ENCODE measurements at regions not wholly inside any gene's neighbourhood (a gene's known extent, or its start where the extent isn't known, plus 50 kb on each side); places are given as distances from the start of the nearest gene placed in this dataset.

DNA sequence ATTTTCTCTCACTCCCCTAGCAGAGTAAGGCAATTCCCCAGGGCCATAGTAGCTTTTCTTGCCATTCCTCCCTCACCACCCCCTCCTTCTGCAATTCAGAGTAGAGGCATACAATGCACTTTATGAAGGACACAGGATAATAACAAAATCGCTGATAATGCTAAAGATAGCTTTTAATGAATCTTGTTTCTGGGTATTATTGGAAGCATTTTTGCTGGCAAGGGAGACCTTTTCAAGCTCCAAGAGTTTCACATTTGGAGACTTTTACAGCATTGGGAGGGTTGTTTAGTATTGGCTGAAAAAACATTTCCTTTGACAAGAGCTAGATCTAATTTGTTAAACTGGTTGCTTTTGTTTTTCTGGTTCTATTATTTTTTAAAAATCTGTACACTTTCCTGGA is 573.0 kb upstream of the C16orf82 start:
- H3K9me3 Mint-ChIP-seq = no peaks in the 10 kb centered on the region
- no peak for DNase-seq (ENCODE audit: low spot score)
- no peak overlapping the region; the same call in 1 of the 2 replicates for H3K4me3 Mint-ChIP-seq
- no peak overlapping the region for H3K27ac Mint-ChIP-seq
- no peak for TF ChIP-seq FOXJ3 (CRISPR knock-in tag; IDR thresholded peaks at IDR 0.05; ENCODE audit: borderline replicate concordance)
- TF ChIP-seq, protein P1, sequence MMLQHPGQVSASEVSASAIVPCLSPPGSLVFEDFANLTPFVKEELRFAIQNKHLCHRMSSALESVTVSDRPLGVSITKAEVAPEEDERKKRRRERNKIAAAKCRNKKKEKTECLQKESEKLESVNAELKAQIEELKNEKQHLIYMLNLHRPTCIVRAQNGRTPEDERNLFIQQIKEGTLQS (CRISPR knock-in tag; conservative IDR thresholded peaks at IDR 0.05) = no peak
- no peak for TF ChIP-seq SMAD4 (CRISPR knock-in tag; IDR thresholded peaks at IDR 0.05)
- no peak for TF ChIP-seq ZNF396 (CRISPR knock-in tag; IDR thresholded peaks at IDR 0.05; ENCODE audit: borderline replicate concordance)
- TF ChIP-seq, protein P2, sequence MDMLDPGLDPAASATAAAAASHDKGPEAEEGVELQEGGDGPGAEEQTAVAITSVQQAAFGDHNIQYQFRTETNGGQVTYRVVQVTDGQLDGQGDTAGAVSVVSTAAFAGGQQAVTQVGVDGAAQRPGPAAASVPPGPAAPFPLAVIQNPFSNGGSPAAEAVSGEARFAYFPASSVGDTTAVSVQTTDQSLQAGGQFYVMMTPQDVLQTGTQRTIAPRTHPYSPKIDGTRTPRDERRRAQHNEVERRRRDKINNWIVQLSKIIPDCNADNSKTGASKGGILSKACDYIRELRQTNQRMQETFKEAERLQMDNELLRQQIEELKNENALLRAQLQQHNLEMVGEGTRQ (CRISPR knock-in tag; IDR thresholded peaks at IDR 0.05) = no peak
- TF ChIP-seq, protein P3, sequence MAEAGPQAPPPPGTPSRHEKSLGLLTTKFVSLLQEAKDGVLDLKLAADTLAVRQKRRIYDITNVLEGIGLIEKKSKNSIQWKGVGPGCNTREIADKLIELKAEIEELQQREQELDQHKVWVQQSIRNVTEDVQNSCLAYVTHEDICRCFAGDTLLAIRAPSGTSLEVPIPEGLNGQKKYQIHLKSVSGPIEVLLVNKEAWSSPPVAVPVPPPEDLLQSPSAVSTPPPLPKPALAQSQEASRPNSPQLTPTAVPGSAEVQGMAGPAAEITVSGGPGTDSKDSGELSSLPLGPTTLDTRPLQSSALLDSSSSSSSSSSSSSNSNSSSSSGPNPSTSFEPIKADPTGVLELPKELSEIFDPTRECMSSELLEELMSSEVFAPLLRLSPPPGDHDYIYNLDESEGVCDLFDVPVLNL (CRISPR knock-in tag; IDR thresholded peaks at IDR 0.05; ENCODE audit: borderline replicate concordance, low read depth) = no peak
- no peak for TF ChIP-seq IRF2 (CRISPR knock-in tag; IDR thresholded peaks at IDR 0.05; ENCODE audit: borderline replicate concordance, low read depth)
- TF ChIP-seq, protein P4, sequence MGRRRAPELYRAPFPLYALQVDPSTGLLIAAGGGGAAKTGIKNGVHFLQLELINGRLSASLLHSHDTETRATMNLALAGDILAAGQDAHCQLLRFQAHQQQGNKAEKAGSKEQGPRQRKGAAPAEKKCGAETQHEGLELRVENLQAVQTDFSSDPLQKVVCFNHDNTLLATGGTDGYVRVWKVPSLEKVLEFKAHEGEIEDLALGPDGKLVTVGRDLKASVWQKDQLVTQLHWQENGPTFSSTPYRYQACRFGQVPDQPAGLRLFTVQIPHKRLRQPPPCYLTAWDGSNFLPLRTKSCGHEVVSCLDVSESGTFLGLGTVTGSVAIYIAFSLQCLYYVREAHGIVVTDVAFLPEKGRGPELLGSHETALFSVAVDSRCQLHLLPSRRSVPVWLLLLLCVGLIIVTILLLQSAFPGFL (CRISPR knock-in tag; IDR thresholded peaks at IDR 0.05; ENCODE audit: borderline replicate concordance) = no peak
- TF ChIP-seq ZNF138 (CRISPR knock-in tag; conservative IDR thresholded peaks at IDR 0.05) = no peak
- TF ChIP-seq, protein P5, sequence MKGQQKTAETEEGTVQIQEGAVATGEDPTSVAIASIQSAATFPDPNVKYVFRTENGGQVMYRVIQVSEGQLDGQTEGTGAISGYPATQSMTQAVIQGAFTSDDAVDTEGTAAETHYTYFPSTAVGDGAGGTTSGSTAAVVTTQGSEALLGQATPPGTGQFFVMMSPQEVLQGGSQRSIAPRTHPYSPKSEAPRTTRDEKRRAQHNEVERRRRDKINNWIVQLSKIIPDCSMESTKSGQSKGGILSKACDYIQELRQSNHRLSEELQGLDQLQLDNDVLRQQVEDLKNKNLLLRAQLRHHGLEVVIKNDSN (CRISPR knock-in tag; IDR thresholded peaks at IDR 0.05) = no peak
- TF ChIP-seq, protein P6, sequence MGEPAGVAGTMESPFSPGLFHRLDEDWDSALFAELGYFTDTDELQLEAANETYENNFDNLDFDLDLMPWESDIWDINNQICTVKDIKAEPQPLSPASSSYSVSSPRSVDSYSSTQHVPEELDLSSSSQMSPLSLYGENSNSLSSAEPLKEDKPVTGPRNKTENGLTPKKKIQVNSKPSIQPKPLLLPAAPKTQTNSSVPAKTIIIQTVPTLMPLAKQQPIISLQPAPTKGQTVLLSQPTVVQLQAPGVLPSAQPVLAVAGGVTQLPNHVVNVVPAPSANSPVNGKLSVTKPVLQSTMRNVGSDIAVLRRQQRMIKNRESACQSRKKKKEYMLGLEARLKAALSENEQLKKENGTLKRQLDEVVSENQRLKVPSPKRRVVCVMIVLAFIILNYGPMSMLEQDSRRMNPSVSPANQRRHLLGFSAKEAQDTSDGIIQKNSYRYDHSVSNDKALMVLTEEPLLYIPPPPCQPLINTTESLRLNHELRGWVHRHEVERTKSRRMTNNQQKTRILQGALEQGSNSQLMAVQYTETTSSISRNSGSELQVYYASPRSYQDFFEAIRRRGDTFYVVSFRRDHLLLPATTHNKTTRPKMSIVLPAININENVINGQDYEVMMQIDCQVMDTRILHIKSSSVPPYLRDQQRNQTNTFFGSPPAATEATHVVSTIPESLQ (CRISPR knock-in tag; IDR thresholded peaks at IDR 0.05) = no peak
- H3K36me3 Mint-ChIP-seq = no peaks in the 10 kb centered on the region
- ATAC-seq = no peak
- ChIA-PET CTCF (interaction anchor here (1.1 to 2.3 kb wide), 2 partner anchors 152 to 616 kb away, joined by 8 to 11 read pairs; no protein-coding TSS in a partner anchor), POLR2A (no interaction called here)
- no peaks in the 10 kb centered on the region for H3K27me3 Mint-ChIP-seq (ENCODE audit: low read depth)
- peaks cover 42% of the 10 kb centered on the region for H3K4me1 Mint-ChIP-seq

DNA sequence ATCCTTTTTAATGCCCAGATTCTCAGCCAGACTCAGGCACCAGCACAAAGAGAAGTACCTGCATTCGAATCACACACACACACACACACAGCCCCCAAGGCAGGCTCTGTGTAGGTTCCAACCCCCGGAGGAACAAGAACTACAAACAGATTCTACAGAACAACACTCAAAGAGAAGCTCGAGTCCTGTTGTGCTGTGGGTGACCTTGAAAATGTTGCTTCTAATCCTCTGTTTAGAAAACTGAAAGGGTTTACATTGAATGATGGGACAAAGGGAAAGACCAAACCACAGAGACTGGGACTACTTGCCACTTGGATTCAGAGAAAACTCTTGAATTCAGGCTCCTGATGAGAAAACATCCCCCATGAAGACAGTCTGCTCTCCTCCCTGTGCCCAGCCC is 568.8 kb upstream of the C16orf82 start:
- H3K27ac Mint-ChIP-seq = no peak overlapping the region
- no peak for DNase-seq (ENCODE audit: low spot score)
- ChIA-PET CTCF (interaction anchor here (2.4 kb wide), 1 partner anchor 147 kb away, joined by 8 read pairs; no protein-coding TSS in a partner anchor), POLR2A (no interaction called here)
- peaks cover 16% of the 10 kb centered on the region for H3K4me1 Mint-ChIP-seq
- H3K9me3 Mint-ChIP-seq = peaks cover 4% of the 10 kb centered on the region
- no peaks in the 10 kb centered on the region for H3K27me3 Mint-ChIP-seq (ENCODE audit: low read depth)
- no peaks in the 10 kb centered on the region for H3K36me3 Mint-ChIP-seq
- no peak overlapping the region for H3K4me3 Mint-ChIP-seq
- ATAC-seq = no peak
- no peak for TF ChIP-seq NFYB (CRISPR knock-in tag; conservative IDR thresholded peaks at IDR 0.05; ENCODE audit: low read depth)
- no peak for TF ChIP-seq ZNF423 (CRISPR knock-in tag; IDR thresholded peaks at IDR 0.05)
- TF ChIP-seq, protein P3 (CRISPR knock-in tag; IDR thresholded peaks at IDR 0.05; ENCODE audit: borderline replicate concordance, low read depth) = no peak
- TF ChIP-seq JUN (CRISPR knock-in tag; IDR thresholded peaks at IDR 0.05) = no peak
- no peak for TF ChIP-seq ZNF121 (CRISPR knock-in tag; IDR thresholded peaks at IDR 0.05)
- TF ChIP-seq, protein P7, sequence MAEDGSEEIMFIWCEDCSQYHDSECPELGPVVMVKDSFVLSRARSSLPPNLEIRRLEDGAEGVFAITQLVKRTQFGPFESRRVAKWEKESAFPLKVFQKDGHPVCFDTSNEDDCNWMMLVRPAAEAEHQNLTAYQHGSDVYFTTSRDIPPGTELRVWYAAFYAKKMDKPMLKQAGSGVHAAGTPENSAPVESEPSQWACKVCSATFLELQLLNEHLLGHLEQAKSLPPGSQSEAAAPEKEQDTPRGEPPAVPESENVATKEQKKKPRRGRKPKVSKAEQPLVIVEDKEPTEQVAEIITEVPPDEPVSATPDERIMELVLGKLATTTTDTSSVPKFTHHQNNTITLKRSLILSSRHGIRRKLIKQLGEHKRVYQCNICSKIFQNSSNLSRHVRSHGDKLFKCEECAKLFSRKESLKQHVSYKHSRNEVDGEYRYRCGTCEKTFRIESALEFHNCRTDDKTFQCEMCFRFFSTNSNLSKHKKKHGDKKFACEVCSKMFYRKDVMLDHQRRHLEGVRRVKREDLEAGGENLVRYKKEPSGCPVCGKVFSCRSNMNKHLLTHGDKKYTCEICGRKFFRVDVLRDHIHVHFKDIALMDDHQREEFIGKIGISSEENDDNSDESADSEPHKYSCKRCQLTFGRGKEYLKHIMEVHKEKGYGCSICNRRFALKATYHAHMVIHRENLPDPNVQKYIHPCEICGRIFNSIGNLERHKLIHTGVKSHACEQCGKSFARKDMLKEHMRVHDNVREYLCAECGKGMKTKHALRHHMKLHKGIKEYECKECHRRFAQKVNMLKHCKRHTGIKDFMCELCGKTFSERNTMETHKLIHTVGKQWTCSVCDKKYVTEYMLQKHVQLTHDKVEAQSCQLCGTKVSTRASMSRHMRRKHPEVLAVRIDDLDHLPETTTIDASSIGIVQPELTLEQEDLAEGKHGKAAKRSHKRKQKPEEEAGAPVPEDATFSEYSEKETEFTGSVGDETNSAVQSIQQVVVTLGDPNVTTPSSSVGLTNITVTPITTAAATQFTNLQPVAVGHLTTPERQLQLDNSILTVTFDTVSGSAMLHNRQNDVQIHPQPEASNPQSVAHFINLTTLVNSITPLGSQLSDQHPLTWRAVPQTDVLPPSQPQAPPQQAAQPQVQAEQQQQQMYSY (CRISPR knock-in tag; IDR thresholded peaks at IDR 0.05) = no peak
- TF ChIP-seq KAT7 (CRISPR knock-in tag; IDR thresholded peaks at IDR 0.05; ENCODE audit: borderline replicate concordance) = no peak
- TF ChIP-seq, protein P8, sequence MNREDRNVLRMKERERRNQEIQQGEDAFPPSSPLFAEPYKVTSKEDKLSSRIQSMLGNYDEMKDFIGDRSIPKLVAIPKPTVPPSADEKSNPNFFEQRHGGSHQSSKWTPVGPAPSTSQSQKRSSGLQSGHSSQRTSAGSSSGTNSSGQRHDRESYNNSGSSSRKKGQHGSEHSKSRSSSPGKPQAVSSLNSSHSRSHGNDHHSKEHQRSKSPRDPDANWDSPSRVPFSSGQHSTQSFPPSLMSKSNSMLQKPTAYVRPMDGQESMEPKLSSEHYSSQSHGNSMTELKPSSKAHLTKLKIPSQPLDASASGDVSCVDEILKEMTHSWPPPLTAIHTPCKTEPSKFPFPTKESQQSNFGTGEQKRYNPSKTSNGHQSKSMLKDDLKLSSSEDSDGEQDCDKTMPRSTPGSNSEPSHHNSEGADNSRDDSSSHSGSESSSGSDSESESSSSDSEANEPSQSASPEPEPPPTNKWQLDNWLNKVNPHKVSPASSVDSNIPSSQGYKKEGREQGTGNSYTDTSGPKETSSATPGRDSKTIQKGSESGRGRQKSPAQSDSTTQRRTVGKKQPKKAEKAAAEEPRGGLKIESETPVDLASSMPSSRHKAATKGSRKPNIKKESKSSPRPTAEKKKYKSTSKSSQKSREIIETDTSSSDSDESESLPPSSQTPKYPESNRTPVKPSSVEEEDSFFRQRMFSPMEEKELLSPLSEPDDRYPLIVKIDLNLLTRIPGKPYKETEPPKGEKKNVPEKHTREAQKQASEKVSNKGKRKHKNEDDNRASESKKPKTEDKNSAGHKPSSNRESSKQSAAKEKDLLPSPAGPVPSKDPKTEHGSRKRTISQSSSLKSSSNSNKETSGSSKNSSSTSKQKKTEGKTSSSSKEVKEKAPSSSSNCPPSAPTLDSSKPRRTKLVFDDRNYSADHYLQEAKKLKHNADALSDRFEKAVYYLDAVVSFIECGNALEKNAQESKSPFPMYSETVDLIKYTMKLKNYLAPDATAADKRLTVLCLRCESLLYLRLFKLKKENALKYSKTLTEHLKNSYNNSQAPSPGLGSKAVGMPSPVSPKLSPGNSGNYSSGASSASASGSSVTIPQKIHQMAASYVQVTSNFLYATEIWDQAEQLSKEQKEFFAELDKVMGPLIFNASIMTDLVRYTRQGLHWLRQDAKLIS (CRISPR knock-in tag; IDR thresholded peaks at IDR 0.05; ENCODE audit: borderline replicate concordance) = no peak
